NCI-H2196 (cell line): ENCODE measurements at regions not wholly inside any gene's neighbourhood (a gene's known extent, or its start where the extent isn't known, plus 50 kb on each side); places are given as distances from the start of the nearest gene placed in this dataset.
"Not testable (repeated sequence)": the region's sequence is repeated elsewhere in the genome, so short reads cannot be mapped to it uniquely, and the experiment has no call there.

ENCODE experiments used
- DNase-seq: peaks from one replicate; lab custom pipeline; 2025; ENCODE audit not compliant: unreplicated experiment; lab: John Stamatoyannopoulos, UW

DNA sequence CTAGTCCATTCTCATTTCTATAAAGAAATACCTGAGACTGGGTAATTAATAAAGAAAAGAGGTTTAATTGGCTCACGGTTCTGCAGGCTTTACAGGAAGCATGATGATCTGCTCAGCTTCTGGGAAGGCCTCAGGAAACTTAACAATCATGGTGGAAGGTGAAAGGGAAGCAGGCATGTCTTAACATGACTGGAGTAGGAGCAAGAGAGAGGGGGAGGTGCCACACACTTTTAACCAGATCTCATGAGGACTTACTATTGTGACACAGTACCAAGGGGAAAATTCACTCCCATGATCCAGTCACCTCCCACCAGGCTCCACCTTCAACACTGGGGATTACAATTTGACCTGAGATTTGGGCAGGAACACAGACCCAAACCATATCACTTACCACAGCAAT is 310.1 kb downstream of the SH3GL2 start:
- DNase-seq: not testable (repeated sequence)

DNA sequence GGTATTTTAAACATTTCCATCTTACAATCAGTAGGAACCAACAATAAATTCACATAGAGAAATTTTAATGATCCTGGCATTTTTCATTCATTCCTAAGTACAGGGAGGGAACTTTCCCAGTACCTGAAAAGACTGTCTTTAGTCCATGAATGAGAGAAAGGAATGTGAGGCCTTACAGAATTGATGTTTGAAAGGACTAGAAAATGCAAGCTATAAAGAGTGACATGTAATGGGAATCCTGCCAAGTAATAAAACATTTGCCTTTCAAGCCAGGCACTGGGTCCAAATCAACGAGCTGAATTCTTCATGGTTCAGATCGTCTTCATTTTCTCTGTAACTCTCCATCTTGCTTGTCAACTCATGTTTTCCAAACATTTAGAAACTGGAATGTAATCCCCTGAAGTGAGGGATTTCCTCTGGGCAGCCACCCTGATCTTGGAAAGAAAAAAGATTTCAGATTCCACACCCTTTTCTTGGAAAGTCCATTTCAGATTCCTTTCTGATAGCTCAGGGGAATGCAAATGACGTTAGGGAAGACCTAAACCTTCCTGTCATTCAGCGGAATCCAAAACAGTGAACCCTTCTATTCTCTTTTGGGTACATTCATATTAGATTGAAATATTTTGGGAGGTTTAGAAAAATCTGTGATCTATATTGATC is 315.8 kb downstream of the SH3GL2 start:
- DNase-seq: no peak

DNA sequence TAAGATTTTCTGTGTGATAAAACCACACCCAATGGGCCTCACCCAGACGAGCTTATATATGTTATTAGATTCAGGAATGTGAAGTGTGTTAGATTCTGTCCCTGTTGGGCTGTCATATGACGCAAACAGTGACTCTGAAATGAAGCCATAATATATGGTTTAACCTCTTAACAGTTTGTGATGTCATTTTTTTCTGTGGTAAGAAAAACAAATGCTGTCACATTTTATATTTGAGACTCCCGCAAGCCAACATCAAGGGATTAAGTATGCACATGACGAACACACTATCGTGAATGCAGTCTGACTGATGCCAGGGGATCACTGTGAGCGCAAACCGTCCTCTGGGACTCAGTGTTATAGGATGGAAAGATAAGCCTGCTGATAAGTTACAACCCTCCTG is 321.7 kb downstream of the SH3GL2 start:
- DNase-seq: no peak

DNA sequence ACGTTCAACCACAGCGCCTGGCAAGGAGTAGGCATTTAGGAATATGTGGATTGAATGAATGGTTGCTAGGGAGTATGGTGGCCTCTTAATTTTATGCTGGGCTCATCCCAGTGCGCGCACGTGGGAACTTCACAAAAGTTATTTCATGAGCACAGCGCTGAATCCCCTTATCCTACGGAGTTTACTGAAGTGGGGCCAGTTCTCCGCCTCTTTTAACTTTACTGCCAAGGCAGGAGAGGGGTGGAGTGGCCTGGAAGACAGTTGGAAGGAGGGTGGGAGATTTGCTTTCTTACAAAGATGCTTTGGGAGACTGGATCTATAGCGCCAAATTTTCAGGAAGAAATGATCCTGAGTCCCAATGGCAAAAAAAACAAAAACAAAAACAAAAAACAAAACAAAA is 326.5 kb downstream of the SH3GL2 start:
- DNase-seq: no peak

DNA sequence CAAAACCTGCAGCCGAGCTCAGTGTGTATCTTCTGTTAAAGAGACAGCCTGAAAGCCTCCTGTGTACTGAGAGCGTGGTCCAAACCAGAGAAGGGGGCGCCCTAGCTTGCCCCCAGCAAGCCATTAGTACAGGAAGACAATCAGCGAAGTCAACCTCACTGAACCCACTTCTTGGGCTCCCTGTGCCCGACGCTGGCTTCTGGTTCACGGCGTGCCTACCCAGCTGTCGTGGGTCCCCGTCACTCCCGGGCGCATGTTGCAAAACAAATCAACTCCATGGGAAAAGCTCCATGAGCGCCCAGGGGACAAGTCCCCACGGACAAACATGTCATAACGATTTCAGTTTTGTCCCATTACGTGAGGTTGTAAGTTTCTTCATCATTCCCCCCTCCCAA is 326.9 kb downstream of the SH3GL2 start:
- DNase-seq: no peak

DNA sequence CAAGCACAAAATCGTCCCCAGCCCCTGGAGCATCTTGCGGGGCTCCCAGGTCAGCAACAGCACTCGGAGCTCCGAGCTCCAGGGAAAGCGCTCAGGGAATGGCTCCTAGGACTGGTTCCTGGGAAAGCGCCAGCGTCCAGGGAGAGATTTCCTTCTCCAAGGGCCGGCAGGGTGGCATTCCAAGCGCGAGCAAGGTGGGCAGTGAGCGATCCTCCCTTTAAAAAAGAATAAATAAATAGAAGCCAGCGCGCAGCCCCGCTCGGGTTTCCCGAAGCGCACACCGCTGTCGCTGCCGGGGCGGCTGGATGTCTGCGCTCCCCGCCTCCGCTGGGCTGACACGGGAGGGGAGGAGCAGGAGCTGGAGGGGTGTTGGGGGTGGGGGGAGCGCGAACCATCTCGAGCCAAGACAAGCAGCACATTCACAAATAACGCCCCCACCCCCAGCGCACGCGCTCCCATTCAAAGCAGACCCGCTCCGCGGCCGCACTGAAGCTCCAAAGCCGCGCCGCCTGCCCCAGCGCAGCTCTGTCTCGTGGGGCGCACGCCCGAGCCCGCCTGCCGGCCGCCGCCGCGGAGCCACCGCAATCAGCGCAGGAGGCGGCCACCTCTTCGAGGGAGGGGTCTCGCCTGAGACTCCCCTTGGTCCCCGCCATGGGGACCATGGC is 327.4 kb downstream of the SH3GL2 start:
- no peak for DNase-seq

DNA sequence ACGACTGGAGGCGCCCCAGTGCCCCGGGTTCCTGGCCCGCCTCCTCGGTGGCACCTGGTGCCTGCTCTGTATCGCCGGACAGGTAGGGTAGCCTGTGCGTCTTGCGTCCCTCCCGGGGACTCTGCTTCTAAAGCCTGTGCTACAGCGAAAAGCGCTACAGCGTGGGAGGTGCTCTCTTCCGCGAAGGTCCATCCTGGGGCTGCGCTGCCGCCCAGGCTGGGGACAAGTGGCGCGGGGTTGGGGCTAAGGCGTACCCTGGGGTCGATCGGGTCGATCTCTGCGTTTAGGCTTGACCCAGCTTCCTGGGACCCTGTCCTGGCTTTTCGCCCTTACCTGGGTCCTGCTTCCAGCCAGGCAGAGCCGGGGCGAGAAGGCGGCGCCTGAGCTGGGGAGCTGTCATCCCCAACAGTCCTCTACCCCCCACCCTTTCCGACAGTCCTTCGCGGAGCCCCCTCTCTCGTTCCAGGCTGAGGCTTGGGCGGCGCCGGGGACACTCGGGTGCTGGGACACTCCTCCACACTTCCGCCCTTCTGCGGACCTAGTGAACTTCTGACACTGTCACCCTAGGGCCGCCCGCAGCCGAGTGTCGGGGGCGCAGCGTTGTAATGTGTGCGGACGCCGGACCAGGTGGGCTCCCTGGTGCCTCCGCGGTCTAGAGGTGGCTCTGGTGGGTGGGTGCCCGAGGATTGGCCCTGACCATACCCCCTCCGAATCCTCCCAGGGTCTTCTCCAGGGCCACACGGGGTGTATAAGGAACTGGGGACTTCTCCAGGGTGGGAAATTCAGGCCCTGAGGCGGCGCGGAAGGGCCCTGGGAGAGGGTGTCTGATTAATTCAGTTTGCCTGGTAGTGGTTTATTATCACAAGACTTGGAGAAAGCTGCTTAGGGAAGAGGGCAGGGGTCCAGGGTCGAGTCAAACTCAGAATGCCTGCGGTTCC is 328.2 kb downstream of the SH3GL2 start:
- DNase-seq: no peak

DNA sequence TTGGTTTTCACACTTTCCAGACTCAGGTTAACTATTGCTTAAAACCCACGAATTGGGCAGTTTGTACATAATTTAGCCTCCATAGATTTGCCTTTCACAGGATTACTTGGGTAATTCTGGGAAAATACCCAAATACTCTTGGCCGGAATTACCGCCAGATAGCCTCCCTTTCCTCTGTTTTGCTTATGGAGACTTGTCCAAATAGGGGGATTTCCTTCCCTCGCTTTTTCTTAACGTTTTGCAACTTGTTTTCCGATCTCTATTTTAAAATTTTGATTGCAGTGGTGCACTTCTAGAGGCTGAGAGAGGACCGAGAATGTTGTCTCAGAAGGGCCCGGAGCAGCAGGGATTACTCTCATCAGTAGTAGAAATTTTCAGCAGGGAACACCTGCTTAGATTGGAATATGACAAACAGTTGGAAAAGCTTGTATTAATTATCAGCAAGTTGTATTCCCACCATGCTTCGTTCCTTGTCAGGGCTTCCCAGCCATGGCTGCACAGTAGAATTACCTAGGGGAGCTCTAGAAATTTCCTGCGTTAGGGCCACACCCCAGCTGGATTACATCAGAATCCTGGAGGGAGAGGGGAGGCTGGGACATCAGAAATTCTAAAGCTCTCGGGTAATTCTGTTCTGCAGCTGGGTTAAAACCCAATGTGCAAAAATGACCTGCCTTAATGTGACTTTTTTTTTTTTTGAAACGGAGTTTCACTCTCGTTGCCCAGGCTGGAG is 329.1 kb downstream of the SH3GL2 start:
- DNase-seq: no peak

DNA sequence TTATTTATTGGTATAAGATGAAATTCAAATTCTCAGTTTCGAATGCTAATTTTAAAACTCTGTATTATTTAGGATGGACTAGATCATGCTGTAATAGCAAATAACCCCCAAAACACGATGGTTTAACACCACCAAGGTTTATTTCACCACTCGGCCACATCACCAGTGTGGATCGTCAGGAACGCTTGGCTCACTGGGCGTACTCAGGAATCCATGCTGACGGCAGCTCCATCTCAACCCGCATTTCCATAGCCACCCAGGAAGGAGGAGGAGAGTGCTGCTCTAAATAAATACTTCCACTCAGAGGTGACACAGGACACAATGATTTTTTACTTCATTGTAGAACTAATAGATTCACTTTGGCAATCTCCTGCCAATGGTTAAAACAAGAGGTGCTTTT is 347.4 kb downstream of the SH3GL2 start:
- no peak for DNase-seq

DNA sequence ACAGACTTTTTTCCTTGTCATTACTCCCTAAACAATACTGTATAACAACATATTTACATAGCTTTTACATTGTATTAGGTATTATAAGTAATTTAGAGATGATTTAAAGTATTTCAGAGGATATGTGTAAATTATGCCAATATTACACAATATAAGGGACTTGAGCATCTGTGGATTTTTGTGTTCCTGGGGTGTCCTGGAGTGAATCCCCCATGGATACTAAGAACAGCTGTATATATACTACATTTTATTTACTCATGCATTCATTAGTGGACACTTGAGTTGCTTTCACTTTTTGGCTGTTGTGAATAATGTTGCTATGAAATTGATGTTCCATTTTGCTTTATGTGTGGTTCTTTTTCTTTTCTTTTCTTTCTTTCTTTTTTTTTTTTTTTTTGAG is 348.8 kb downstream of the SH3GL2 start:
- no peak for DNase-seq

DNA sequence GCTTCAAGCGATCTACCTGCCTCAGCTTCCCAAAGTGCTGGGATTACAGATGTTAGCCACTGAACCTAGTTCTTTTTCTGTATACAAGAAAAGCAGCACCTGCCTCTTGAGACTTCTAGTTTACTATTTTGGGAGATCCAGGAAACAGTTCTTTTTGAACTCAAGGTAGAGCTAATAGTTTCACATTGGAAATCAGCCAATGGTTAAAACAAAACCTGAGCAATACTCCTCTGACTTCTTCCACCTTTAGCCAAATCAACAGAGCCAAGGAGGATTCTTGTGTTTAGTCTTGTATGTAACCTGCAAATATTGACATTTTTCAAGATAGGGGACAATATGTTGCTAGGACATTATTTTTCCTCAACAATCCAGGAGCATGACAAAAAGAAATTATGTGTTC is 349.4 kb downstream of the SH3GL2 start:
- no peak for DNase-seq

DNA sequence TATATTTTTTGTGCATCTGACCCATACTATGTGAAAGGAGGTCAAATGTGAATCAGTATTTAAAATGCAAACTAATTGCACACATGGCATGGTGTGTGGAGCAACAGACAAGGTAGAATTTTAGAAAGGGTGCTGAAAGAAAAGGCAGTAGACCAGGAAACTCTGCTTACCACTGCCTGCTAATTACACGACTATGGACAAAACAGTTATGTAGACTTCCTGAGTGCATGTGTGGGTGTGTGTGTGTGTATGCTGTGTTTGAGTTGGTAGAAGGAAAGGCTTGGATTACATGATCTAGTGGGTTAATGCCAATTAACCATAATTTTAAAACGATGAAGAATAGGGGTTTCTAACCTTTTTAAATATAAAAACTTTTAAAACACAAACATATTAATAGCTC is 349.9 kb downstream of the SH3GL2 start:
- DNase-seq: no peak

DNA sequence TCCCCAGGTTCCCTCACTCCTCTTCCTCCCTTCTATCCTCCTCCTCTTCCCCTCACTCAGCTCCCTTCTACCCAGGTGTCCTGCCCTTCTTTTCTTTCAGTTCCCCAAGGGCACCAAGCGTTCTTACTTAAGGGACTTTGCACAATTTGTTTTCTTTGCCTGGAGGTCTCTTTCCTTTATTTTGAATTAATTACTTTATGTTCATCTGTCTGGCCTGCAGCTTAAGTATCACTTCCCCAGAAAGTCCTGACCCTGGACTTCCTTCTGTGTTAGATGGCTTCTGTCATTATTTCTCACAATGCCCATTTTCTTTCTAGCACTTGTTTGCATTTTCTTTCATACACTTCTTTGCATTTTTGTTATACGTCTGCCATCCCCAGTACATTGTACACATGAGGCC is 350.6 kb downstream of the SH3GL2 start:
- DNase-seq: no peak

DNA sequence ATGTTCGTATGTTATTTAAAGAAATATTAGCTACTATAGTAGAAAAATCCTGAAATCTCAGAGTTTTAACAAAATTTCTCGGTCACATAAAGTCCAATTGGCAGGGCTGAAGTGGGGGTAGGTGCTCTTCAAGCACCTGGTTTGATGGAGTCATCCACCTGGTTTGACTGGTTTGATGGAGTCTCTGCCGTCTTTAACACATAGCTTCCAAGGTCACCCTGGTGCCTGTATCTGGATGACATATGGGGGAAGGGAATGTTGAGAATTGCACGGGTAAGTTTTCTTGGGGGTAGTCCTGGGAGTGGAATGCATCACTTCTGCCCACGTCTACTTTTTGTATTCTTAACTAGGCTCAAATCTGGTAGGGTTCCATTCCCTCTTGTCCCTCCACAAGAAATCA is 351.2 kb downstream of the SH3GL2 start:
- DNase-seq: no peak

DNA sequence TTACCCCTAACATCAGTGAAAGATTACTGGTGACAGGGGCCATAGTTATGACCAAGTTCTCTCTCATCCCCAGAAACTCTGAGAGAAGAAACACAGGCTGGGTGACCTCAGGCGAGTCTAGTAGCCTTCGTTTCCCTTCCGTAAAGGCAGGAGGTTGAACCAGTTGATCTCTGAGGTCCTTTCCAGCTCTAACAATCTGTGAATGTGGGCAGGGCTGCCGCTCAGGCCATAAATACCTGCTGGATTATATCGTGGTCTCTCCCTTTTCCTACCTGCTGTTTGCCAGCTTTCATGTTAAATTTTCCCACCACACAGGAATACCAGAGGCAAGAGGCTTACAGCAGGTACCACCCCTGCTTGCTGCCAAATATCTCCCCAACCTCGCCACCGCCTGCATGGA is 357.5 kb downstream of the SH3GL2 start:
- no peak for DNase-seq

DNA sequence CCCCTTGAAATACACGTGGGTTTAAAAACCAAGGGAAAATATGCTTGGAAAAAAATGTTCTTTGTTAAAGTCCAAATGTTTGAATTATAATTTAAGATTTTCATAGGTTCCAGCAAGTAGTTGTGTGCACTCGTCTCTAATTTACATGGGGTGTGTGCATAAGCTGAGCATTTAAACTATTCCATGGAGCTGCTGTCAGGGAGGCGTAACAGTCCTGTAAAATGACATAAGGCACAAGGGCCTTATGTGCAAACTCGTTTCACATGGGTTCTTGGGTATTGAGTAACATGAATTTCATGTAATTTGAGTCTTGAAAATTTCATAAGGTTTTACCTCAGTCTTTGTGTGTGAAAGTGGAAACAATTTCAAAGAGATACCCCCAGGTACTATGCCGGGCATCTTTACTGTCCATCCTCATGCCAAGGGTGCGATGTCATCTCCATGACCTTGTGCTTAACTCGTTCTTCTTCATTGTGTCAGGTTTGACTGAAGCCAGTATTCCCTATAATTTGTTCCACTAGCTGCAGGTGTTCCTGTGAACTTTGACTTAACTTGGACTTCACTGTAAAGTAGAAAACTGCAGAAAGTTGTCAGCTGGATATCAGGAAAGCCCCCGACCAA is 359.3 kb downstream of the SH3GL2 start:
- no peak for DNase-seq

DNA sequence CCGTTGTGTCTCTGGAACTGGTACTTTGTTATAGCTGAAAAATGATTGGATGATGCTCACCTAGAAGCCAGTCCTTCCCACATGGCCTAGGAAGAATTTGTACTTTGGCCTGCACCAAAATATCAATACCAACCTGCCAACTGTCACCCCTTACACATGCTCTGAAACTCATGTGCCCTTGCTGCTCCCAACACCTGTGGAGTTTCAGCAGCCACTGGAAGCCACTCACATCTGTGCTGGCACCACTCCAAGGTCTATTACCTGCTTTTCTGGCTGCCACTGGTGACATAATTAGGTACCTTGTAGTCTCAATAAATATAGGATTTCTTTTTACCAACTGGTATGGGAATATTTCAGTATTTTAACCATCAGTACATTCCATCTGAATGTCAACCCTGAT is 363.6 kb downstream of the SH3GL2 start:
- no peak for DNase-seq

DNA sequence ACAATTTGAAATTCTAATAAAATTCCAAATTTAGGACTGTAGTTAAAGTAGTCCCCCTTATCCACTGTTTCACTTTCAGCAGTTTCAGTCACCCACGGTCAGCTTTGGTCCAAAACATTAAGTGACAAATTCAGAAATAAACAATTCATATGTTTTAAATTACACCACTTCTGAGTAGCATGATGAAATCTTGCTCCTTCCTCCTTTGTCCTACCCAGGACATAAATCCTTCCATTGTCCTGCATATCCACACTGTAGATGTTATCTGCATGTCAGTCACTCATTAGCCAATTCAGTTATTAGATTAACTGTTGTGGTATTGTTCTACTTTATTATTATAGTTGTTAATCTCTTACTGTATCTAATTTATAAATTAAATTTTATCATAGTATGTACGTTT is 376.5 kb downstream of the SH3GL2 start:
- no peak for DNase-seq

DNA sequence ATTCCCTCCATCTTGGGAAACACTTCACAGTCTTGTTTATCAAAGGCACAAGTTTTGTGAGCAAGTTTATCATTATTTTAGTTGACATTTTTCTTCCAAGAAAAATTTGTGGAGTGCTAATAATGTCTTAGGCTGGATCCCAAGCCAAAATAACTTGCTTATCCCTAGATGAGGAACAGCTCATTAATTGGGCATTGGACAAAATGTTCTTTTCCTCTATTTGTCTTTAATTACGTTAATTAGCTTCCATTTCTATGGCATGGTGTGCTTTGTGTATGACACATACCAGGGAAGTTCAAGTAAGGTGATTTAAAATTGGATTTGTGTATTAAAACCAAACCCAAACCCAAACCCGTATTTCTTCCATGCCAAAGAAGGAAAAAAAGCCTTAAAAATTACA is 379.5 kb downstream of the SH3GL2 start:
- DNase-seq: no peak

DNA sequence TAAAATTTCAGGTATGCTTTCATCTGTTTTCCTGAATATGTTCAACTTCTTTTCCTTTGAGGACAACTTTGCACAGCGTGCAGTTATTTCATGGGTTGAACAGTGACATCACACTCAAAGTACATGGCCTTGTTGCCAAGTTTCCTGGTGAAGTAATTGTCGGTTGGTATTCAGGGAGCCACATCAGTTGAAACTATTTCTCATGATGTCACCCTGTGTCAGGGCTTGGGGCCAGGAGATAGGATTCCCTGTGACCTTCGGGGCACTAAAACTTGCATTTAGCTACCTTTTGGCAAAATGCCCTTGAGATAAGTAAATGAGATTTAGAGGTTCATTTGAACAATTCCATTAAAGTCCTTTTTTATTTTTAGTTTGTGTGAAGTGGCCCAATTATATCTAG is 383.9 kb downstream of the SH3GL2 start:
- DNase-seq: no peak

DNA sequence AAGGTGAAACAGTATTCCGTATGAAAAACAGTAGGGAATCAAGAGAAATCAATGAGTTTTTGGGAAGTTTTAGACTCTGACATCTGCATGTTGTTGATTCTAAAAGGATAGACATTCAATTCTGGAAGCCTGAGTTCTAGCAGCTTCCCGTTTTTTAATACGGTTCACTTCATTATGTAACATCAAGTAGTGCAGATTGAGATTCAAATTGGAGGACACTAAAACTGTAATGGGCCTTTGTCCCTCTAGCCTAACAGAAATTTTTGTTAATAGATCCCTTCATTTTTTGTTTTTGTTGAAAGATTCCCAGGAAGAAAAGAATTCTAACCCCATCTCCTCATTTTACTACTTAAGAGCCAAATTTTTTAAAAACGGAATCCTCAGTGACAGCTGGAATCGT is 384.6 kb downstream of the SH3GL2 start:
- no peak for DNase-seq
